ENCODE measurements at regions not wholly inside any gene's neighbourhood (a gene's known extent, or its start where the extent isn't known, plus 50 kb on each side); places are given as distances from the start of the nearest gene placed in this dataset.

DNA sequence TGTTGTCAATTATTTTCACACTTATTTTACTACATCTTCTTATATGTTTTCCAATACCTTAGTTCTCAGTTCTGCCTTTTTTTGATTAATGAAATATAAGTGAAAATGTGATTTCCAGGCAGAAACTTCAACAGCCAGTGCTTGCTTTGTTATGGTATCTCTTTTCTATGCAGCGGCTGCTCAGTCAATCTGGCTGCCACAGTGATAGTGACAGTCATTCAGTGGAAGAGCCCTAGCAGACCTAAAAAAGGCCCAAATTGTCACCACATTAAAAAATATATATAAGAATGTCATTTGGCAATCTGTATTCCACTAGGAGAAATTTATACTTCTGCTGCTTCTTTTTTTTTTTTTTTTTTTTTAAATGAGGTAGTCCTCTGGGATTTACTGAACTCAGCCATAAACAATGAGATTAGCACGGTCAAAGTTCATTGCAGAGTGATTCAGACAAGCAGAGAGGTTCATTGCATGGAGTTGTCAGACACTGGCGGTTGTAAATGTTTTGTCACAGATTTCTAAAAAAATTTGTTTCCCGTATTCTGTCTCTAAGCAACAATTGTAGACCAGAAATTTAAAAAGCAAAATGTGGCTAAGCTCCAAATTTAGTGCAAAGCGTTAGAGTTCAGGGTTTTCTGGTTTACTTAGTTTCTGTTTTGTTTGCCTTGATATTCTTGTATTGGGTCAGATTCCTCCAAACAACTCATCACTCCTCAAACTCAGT is 94.7 kb upstream of the PRR20A start:
- no peak overlapping the region for H3K9ac ChIP-seq (ENCODE audit: low read depth, low read length)
- no peak overlapping the region for H3K27ac ChIP-seq (ENCODE audit: low read depth, low read length)
- H3K36me3 ChIP-seq (ENCODE audit: control insufficient read depth, insufficient read depth, low read length), result no peaks in the 10 kb centered on the region
- H3K9me3 ChIP-seq (ENCODE audit: control insufficient read depth, insufficient read depth, low read length), result peaks cover 3% of the 10 kb centered on the region; the same call in 1 of the 2 replicates
- H3K4me1 ChIP-seq (ENCODE audit: control insufficient read depth, insufficient read depth, low read length), result no peaks in the 10 kb centered on the region
- no peaks in the 10 kb centered on the region for H3K27me3 ChIP-seq (ENCODE audit: control insufficient read depth, insufficient read depth, low read length)
- H3K4me3 ChIP-seq (ENCODE audit: low read depth, low read length), result no peak overlapping the region

DNA sequence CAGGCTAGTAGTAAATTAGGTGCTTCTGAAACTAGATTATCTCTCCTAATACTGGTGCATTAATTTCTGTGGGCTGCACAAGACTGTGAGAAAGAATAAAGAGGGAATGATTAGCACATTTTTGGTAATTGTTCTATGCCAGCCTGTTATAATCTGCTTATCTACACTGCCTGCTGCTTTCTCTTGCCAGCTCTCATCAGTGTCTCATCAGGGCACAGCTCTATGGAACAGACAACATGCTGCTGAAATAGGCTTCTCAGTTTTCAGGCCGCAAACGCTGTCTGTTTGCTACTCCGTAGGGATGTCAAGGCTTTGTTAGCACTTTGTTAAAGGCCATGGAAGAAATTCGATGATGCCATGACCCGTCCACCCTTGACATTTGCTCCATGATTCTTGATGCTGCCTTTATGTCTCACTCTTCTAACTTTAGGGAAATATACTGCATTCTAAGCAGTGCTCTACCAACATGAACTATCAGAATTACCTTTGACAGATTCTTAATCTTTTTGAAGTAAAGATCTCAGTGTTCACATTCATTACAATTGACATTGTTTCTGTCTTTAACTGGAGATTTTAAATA is 84.0 kb upstream of the PRR20A start:
- no peak overlapping the region for H3K9ac ChIP-seq (ENCODE audit: low read depth, low read length)
- no peak overlapping the region for H3K27ac ChIP-seq (ENCODE audit: low read depth, low read length)
- H3K27me3 ChIP-seq (ENCODE audit: control insufficient read depth, insufficient read depth, low read length), result no peaks in the 10 kb centered on the region
- no peaks in the 10 kb centered on the region for H3K36me3 ChIP-seq (ENCODE audit: control insufficient read depth, insufficient read depth, low read length)
- no peaks in the 10 kb centered on the region for H3K9me3 ChIP-seq (ENCODE audit: control insufficient read depth, insufficient read depth, low read length)
- no peaks in the 10 kb centered on the region for H3K4me1 ChIP-seq (ENCODE audit: control insufficient read depth, insufficient read depth, low read length)
- H3K4me3 ChIP-seq (ENCODE audit: low read depth, low read length), result no peak overlapping the region

DNA sequence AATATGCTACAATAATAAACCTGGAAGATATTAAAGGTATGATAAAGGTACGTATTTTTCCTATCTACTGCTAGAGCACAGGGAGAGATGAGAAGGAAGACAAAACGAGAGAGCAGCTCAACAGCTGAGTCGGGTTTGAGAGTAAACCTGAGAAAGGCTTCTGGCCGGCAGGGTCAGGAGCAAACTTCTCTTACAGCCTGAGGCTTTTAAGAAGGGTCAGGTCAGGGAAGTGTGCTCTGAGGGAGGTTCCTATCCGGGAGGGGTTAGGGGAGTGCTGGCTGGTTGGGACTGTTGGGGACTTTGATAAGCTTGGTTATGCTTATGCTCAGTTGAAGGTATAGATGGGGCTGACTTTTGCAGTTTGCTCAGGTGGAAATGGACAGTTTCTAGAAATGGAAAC is 77.7 kb upstream of the PRR20A start:
- no peaks in the 10 kb centered on the region for H3K4me1 ChIP-seq (ENCODE audit: control insufficient read depth, insufficient read depth, low read length)
- H3K27ac ChIP-seq (ENCODE audit: low read depth, low read length), result no peak overlapping the region

DNA sequence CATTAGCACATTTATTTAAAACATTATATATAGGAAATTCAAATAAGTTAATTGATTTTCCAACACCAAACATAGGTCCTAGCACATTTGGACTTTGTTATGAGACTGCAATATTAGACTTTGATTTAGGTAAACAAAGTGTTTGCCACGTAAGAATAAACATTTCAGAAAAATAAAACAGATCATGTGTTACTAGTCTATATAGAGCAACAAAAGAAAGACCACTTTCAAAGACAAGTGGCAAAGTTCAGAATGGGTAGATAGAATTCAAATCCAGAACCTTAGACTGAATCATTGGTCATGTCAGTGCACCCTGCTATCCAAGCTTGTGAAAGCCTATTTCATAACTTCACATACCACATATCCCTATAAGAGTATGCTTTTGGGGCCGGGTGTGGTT is 66.7 kb upstream of the PRR20A start:
- no peak overlapping the region for H3K4me3 ChIP-seq (ENCODE audit: low read depth, low read length)
- no peaks in the 10 kb centered on the region for H3K9me3 ChIP-seq (ENCODE audit: control insufficient read depth, insufficient read depth, low read length)
- H3K27me3 ChIP-seq (ENCODE audit: control insufficient read depth, insufficient read depth, low read length), result no peaks in the 10 kb centered on the region
- no peak overlapping the region for H3K9ac ChIP-seq (ENCODE audit: low read depth, low read length)
- no peak overlapping the region for H3K27ac ChIP-seq (ENCODE audit: low read depth, low read length)
- H3K4me1 ChIP-seq (ENCODE audit: control insufficient read depth, insufficient read depth, low read length), result no peaks in the 10 kb centered on the region
- no peaks in the 10 kb centered on the region for H3K36me3 ChIP-seq (ENCODE audit: control insufficient read depth, insufficient read depth, low read length)

More for the DNA sequence above, 77.7 kb upstream of the PRR20A start:
- Histone ChIP-seq H3K9ac (ENCODE audit: low read depth, low read length) (no peak overlapping the region), H3K36me3 (ENCODE audit: control insufficient read depth, insufficient read depth, low read length) (no peaks in the 10 kb centered on the region), H3K4me3 (ENCODE audit: low read depth, low read length) (no peak overlapping the region), H3K27me3 (ENCODE audit: control insufficient read depth, insufficient read depth, low read length) (no peaks in the 10 kb centered on the region), H3K9me3 (ENCODE audit: control insufficient read depth, insufficient read depth, low read length) (no peaks in the 10 kb centered on the region)

DNA sequence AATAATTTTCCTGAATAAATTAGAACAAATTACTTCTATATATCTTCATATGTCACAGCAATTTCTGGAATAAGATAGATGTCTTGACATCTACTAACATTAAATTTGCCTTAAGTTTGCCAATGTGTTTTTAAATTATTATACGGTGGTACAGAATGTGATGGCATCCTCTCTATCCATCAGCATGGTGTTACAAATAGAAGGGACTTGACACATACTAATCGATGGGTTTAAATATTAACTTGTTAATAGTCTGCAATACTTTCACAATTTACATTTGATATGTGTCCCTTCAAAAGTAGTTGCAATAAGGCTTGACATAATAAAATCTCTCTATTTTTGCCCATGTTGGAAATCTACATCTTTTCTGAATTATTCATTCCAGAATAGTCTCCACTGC is 65.1 kb upstream of the PRR20A start:
- no peaks in the 10 kb centered on the region for H3K27me3 ChIP-seq (ENCODE audit: control insufficient read depth, insufficient read depth, low read length)
- no peak overlapping the region for H3K9ac ChIP-seq (ENCODE audit: low read depth, low read length)
- no peak overlapping the region for H3K4me3 ChIP-seq (ENCODE audit: low read depth, low read length)
- no peaks in the 10 kb centered on the region for H3K36me3 ChIP-seq (ENCODE audit: control insufficient read depth, insufficient read depth, low read length)
- H3K9me3 ChIP-seq (ENCODE audit: control insufficient read depth, insufficient read depth, low read length), result no peaks in the 10 kb centered on the region
- H3K4me1 ChIP-seq (ENCODE audit: control insufficient read depth, insufficient read depth, low read length), result no peaks in the 10 kb centered on the region
- H3K27ac ChIP-seq (ENCODE audit: low read depth, low read length), result no peak overlapping the region

DNA sequence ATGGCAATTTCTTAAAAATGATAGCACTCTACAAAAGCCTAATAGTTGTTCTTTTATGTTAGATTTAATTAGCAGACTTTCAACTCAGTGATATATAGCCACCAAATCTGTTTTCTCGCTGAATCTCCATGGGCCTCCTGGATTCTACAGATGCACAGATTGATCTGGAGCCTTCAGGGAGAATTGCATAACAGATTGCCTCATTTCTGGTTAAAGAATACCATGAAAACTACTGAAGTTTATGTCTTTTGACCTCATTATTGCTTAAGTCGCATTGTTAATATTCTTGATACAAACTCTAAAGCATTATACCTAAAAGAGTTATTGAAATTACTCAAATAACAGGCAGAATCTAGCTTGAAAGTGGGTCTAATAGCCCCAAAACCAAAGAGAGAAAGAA is 53.7 kb upstream of the PRR20A start:
- H3K9me3 ChIP-seq (ENCODE audit: control insufficient read depth, insufficient read depth, low read length), result no peaks in the 10 kb centered on the region
- H3K27me3 ChIP-seq (ENCODE audit: control insufficient read depth, insufficient read depth, low read length), result no peaks in the 10 kb centered on the region
- H3K27ac ChIP-seq (ENCODE audit: low read depth, low read length), result no peak overlapping the region
- no peak overlapping the region for H3K4me3 ChIP-seq (ENCODE audit: low read depth, low read length)
- no peaks in the 10 kb centered on the region for H3K4me1 ChIP-seq (ENCODE audit: control insufficient read depth, insufficient read depth, low read length)
- no peak overlapping the region for H3K9ac ChIP-seq (ENCODE audit: low read depth, low read length)
- H3K36me3 ChIP-seq (ENCODE audit: control insufficient read depth, insufficient read depth, low read length), result no peaks in the 10 kb centered on the region
